ENCODE measurements at regions not wholly inside any gene's neighbourhood (a gene's known extent, or its start where the extent isn't known, plus 50 kb on each side); places are given as distances from the start of the nearest gene placed in this dataset.

- Histone ChIP-seq H3K4me1 (ENCODE audit: control insufficient read depth, extremely low read depth, insufficient read depth, low read length) (no peaks in the 10 kb centered on the region), H3K79me2 (ENCODE audit: control insufficient read depth, insufficient read depth, low read length) (no peaks in the 10 kb centered on the region), H3K9me3 (ENCODE audit: control insufficient read depth, low read depth, low read length) (no peaks in the 10 kb centered on the region), H2AFZ (ENCODE audit: control insufficient read depth, low read length) (no peak overlapping the region), H3K27me3 (ENCODE audit: control insufficient read depth, extremely low read depth, insufficient read depth, low read length) (no peaks in the 10 kb centered on the region), H3K9me1 (ENCODE audit: control insufficient read depth, extremely low read depth, insufficient read depth, low read length) (no peaks in the 10 kb centered on the region), H3K36me3 (ENCODE audit: control insufficient read depth in 2 of 2, extremely low read depth in 1 of 2, insufficient read depth in 2 of 2, low read length in 2 of 2) (no peaks in the 10 kb centered on the region), H3K27ac (ENCODE audit: control insufficient read depth, insufficient read depth, low read length) (no peak overlapping the region), H3K4me3 (ENCODE audit: control insufficient read depth in 2 of 3, extremely low read depth in 1 of 3, insufficient read depth in 2 of 3, low read depth in 1 of 3, low read length in 3 of 3) (no peak overlapping the region), H3K9ac (ENCODE audit: control insufficient read depth, extremely low read depth, insufficient read depth, low read length) (no peak overlapping the region), H4K20me1 (ENCODE audit: control insufficient read depth, extremely low read depth, insufficient read depth, low read length) (no peaks in the 10 kb centered on the region), H3K4me2 (ENCODE audit: control insufficient read depth, extremely low read depth, insufficient read depth, low read depth, low read length) (no peak overlapping the region)
- no peak for TF ChIP-seq EZH2 (IDR thresholded peaks at IDR 0.05; ENCODE audit: low read length)
- TF ChIP-seq, protein P1, sequence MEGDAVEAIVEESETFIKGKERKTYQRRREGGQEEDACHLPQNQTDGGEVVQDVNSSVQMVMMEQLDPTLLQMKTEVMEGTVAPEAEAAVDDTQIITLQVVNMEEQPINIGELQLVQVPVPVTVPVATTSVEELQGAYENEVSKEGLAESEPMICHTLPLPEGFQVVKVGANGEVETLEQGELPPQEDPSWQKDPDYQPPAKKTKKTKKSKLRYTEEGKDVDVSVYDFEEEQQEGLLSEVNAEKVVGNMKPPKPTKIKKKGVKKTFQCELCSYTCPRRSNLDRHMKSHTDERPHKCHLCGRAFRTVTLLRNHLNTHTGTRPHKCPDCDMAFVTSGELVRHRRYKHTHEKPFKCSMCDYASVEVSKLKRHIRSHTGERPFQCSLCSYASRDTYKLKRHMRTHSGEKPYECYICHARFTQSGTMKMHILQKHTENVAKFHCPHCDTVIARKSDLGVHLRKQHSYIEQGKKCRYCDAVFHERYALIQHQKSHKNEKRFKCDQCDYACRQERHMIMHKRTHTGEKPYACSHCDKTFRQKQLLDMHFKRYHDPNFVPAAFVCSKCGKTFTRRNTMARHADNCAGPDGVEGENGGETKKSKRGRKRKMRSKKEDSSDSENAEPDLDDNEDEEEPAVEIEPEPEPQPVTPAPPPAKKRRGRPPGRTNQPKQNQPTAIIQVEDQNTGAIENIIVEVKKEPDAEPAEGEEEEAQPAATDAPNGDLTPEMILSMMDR (optimal IDR thresholded peaks at IDR 0.05 in 1 of 3, IDR thresholded peaks at IDR 0.05 in 1 of 3, conservative IDR thresholded peaks at IDR 0.05 in 1 of 3; ENCODE audit: extremely low read depth in 1 of 3, insufficient read depth in 2 of 3, low read length in 3 of 3), result no peak
- no peak for DNase-seq (ENCODE audit: low read depth, low spot score)
- dilution Hi-C loops (cut with MboI; ENCODE audit: extremely low pct_ligation_motif_present, low sequenced_read_pairs), result no loop called here
- no peak for FAIRE-seq
Measured at GRCh38 chr4:29588617-29589016, 1131.6 kb upstream of the PCDH7 start.

- Histone ChIP-seq H3K36me3 (ENCODE audit: control insufficient read depth in 2 of 2, extremely low read depth in 1 of 2, insufficient read depth in 2 of 2, low read length in 2 of 2) (no peaks in the 10 kb centered on the region), H3K27ac (ENCODE audit: control insufficient read depth, insufficient read depth, low read length) (no peak overlapping the region), H3K9ac (ENCODE audit: control insufficient read depth, extremely low read depth, insufficient read depth, low read length) (no peak overlapping the region), H3K9me1 (ENCODE audit: control insufficient read depth, extremely low read depth, insufficient read depth, low read length) (no peaks in the 10 kb centered on the region), H2AFZ (ENCODE audit: control insufficient read depth, low read length) (no peak overlapping the region), H3K4me2 (ENCODE audit: control insufficient read depth, extremely low read depth, insufficient read depth, low read depth, low read length) (no peak overlapping the region), H3K27me3 (ENCODE audit: control insufficient read depth, extremely low read depth, insufficient read depth, low read length) (no peaks in the 10 kb centered on the region), H3K4me1 (ENCODE audit: control insufficient read depth, extremely low read depth, insufficient read depth, low read length) (no peaks in the 10 kb centered on the region), H3K79me2 (ENCODE audit: control insufficient read depth, insufficient read depth, low read length) (no peaks in the 10 kb centered on the region), H4K20me1 (ENCODE audit: control insufficient read depth, extremely low read depth, insufficient read depth, low read length) (no peaks in the 10 kb centered on the region), H3K4me3 (ENCODE audit: control insufficient read depth in 2 of 3, extremely low read depth in 1 of 3, insufficient read depth in 2 of 3, low read depth in 1 of 3, low read length in 3 of 3) (no peak overlapping the region), H3K9me3 (ENCODE audit: control insufficient read depth, low read depth, low read length) (no peaks in the 10 kb centered on the region)
- TF ChIP-seq, protein P1 (optimal IDR thresholded peaks at IDR 0.05 in 1 of 3, IDR thresholded peaks at IDR 0.05 in 1 of 3, conservative IDR thresholded peaks at IDR 0.05 in 1 of 3; ENCODE audit: extremely low read depth in 1 of 3, insufficient read depth in 2 of 3, low read length in 3 of 3), result no peak
- no peak for TF ChIP-seq EZH2 (IDR thresholded peaks at IDR 0.05; ENCODE audit: low read length)
- FAIRE-seq, result no peak
- dilution Hi-C loops (cut with MboI; ENCODE audit: extremely low pct_ligation_motif_present, low sequenced_read_pairs), result no loop called here
- no peak for DNase-seq (ENCODE audit: low read depth, low spot score)
Measured at GRCh38 chr4:29596228-29596627, 1123.9 kb upstream of the PCDH7 start.

All from keratinocyte (primary cell).